ENCODE measurements at regions not wholly inside any gene's neighbourhood (a gene's known extent, or its start where the extent isn't known, plus 50 kb on each side); places are given as distances from the start of the nearest gene placed in this dataset.

DNA sequence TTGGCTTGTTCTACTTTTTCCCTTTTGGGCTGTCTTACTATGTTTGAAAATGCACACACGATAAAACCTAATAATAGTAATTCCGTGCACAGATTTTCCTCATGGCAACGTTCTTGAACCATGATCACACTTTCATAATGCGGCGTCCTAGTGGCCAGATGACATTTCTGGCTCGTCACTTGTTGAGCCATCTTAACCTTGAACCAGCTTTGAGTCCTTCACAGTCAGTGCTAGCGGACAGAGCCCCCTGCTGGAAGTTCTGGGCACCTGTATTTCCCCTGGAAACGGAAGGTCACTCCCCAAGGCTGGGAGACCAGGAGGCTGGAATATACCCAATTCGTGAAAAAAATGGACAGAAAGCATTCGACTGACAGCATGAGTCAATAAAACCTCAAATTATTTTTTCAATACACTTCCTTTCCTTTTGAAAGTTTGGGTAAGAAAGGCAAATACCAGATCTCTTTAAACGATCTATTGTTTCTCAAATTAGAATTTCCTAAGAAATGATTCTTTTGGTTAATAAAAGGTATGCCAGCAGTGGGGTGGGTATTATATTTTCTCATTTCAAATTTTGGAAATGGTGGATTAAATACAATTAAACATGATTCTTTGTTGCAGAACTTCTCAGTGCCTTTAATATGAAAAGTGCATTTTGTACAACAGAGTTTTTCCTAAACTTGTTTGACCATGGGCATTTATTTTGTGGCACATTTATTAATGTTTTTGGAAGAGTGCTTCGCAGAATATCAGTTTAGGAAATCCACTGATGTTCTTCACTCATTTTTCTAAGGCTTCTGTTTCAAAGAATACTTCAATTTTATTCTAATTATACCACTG is 542.3 kb downstream of the QKI start:
- DNase-seq (ENCODE audit: low read depth in 3 of 3) = peak; percentile 22 to 58 (median 24)

DNA sequence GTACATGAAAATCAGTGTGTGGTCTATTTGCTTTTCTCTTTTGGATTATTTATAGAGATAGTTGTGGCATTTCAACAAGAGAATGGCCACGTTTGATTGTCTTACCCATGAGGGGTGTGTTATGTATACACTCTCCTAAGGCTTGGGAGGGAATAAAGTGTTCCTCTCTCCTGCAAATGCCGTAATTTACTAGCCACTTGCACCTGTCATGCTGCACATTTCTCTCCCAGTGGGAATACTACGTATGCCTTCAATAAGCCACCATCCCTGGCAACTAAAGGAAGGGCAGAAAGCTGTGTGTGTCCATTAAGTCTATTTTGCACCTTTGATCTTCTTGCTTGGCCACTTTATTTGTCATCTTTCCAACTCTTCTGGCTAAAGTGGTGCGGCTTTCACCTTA is 541.2 kb downstream of the QKI start:
- no peak for DNase-seq (ENCODE audit: low read depth in 3 of 3)

- no peak for DNase-seq (ENCODE audit: low read depth in 3 of 3)
Observed at GRCh38 chr6:163955096-163955495, 540.6 kb downstream of the QKI start.

GRCh38 chr6:163954088-163954775 is 539.7 kb downstream of the QKI start:
- DNase-seq (ENCODE audit: low read depth in 3 of 3) = no peak

GRCh38 chr6:163952005-163952404 is 537.5 kb downstream of the QKI start:
- DNase-seq (ENCODE audit: low read depth in 3 of 3) = no peak

DNA sequence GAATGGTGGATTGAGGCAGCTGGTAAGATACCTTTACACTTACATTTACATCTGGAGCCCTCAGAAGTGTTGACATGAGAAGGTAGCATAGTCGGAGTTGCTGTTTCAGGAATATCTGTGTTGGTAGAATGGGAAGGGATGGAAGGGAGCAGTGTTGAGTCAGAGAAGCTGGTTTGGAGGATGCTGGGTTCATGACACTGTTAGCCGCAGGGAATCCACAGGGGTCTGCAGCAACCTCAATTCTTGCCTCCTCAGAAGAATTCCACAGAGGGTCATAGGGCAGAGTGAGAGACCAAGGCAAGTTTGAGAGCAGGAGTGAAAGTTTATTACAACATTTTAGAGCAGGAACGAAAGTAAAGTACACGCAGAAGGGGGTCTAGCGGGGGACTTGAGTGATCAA is 536.8 kb downstream of the QKI start:
- DNase-seq (ENCODE audit: low read depth in 3 of 3) = no peak

DNA sequence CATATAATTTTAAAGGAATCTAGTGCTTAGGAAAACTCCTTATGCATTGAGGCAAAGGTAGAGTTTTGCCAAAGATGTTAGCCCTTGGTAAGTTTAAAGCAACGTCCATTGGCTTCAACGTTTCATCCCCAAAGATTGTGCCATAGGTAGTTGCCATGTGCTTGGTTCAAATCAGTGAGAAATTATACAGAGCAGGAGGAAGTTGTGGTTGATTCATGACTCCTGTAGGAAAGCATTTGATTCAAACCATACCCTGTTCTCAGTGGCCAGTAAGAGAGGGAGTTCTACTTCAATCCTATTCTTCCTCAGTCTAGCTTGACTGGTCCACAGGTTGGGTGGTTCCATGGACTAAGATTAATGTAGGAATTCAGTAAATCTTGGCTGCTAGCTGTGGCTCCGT is 535.6 kb downstream of the QKI start:
- no peak for DNase-seq (ENCODE audit: low read depth in 3 of 3)

GRCh38 chr6:163949431-163949830 is 534.9 kb downstream of the QKI start:
- no peak for DNase-seq (ENCODE audit: low read depth in 3 of 3)

- no peak for DNase-seq (ENCODE audit: low read depth in 3 of 3)
Observed at GRCh38 chr6:163948250-163948649, 533.7 kb downstream of the QKI start.

DNA sequence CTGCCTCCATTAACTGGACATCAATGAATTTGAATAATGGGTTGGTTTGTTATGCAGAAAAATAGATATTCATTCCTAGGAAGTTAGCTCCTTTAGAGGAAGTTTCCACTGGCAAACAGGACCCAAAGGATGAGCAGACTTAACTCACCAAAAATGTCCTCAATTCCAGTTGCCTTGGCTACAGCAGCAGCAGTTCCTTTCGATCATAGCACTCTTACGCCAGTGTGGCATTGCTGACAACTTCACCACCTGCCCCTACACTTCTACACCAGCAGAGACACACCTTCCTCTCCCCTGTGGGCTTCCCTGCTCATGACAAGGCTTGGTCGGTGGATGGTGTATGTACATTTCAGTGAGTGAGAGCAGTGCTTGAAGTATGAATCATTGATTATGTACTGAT is 532.8 kb downstream of the QKI start:
- DNase-seq (ENCODE audit: low read depth in 3 of 3) = no peak

GRCh38 chr6:163946437-163946836 is 531.9 kb downstream of the QKI start:
- DNase-seq (ENCODE audit: low read depth in 3 of 3) = no peak

GRCh38 chr6:163945808-163946207 is 531.3 kb downstream of the QKI start:
- no peak for DNase-seq (ENCODE audit: low read depth in 3 of 3)

GRCh38 chr6:163944897-163945296 is 530.4 kb downstream of the QKI start:
- DNase-seq (ENCODE audit: low read depth in 3 of 3) = no peak

GRCh38 chr6:163943607-163944385 is 529.3 kb downstream of the QKI start:
- no peak for DNase-seq (ENCODE audit: low read depth in 3 of 3)

DNA sequence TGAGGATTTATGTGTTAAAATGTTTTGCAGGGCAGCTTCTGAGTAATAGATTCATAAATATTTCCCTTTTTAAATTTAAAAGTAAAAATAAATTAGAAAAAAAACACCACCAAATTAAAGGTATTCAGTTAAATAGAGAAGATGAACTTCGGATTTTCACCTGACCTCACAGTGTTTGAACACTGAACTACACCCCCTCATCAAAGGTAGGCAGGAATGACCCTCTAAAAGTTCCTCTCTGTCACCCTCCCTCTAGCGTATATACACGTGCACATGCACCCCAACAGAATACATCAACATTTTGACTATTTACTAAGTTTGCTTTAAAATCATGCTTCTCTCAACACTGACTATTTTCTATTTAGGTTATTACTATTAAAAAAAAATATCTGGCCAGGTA is 528.3 kb downstream of the QKI start:
- DNase-seq (ENCODE audit: low read depth in 3 of 3) = no peak

DNA sequence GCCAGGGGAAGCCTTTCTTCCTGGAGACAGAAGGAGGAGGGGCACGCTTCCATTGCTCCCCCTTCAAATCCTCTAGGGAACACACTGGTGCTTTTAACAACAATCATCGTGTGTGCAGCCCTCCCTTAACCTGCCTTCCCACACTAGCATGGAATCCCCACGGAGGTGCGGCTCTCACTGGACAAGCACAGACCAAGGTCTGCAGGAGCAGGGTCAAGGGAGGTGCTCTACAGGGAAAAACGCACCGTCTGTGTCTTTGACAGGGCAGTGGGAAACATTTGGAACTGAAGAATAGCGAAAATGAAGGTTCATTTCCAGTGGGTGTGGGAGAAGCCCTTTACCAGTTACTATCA is 527.1 kb downstream of the QKI start:
- no peak for DNase-seq (ENCODE audit: low read depth in 3 of 3)

- no peak for DNase-seq (ENCODE audit: low read depth in 3 of 3)
Observed at GRCh38 chr6:163940705-163941623, 526.4 kb downstream of the QKI start.

DNA sequence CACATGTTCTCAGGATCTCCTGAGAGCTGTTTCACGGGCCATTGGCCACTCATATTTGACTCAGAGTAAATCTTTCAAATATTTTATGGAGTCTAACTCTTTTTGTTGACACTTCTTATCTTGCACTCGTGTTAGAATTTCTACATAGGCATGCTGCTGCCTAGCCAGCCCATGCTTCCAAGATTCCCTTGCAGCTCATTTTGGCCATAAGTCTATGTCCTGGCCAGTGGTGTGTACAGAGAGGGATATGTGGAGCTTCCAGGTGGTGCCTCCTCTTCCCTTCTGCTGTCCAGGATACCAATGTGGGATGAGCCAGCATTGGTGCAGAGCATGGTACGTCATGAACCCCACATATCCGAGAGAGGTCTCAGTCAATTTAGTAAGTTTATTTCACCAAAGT is 522.6 kb downstream of the QKI start:
- DNase-seq (ENCODE audit: low read depth in 3 of 3) = no peak

GRCh38 chr6:163935158-163935762 is 520.7 kb downstream of the QKI start:
- no peak for DNase-seq (ENCODE audit: low read depth in 3 of 3)

- DNase-seq (ENCODE audit: low read depth in 3 of 3) = no peak
Observed at GRCh38 chr6:163930012-163930411, 515.5 kb downstream of the QKI start.

- DNase-seq (ENCODE audit: low read depth in 3 of 3) = no peak
Observed at GRCh38 chr6:163929538-163929937, 515.0 kb downstream of the QKI start.

Measured in stimulated activated CD4-positive, alpha-beta T cell treated with anti-CD3 and anti-CD28 coated beads, TNF-alpha, amount 100 ng/mL, for 24 hours (primary cell).